ENCODE measurements at regions not wholly inside any gene's neighbourhood (a gene's known extent, or its start where the extent isn't known, plus 50 kb on each side); places are given as distances from the start of the nearest gene placed in this dataset.

- WGBS, 2 donors: 62 to 66% methylated on average over 2 of the region's 2 CpGs
- no peak overlapping the region for H3K4me3 ChIP-seq (ENCODE audit: low read depth, poor library complexity, severe bottlenecking)
- no peak for DNase-seq (ENCODE audit: low spot score in 2 of 2)
- TF ChIP-seq CTCF (IDR thresholded peaks at IDR 0.05) (no peak), POLR2A (IDR thresholded peaks at IDR 0.05) (no peak)
- intact Hi-C loops (cut with DNase I; ENCODE audit: low total_unique reads): no loop called here
These were observed 62.8 kb downstream of the ILRUN start for GRCh38 chr6:34633785-34634184.

GRCh38 chr6:34633256-34633655, 63.3 kb downstream of the ILRUN start:
- TF ChIP-seq POLR2A (IDR thresholded peaks at IDR 0.05) (no peak), CTCF (IDR thresholded peaks at IDR 0.05) (no peak)
- intact Hi-C loops (cut with DNase I; ENCODE audit: low total_unique reads): no loop called here
- no peak overlapping the region for H3K4me3 ChIP-seq (ENCODE audit: low read depth, poor library complexity, severe bottlenecking)
- 97 to 98% methylated on average over 2 of the region's 2 CpGs for WGBS, 2 donors
- DNase-seq (ENCODE audit: low spot score in 2 of 2): no peak

- no peak overlapping the region for H3K4me3 ChIP-seq (ENCODE audit: low read depth, poor library complexity, severe bottlenecking)
- DNase-seq (ENCODE audit: low spot score in 2 of 2): no peak
- intact Hi-C loops (cut with DNase I; ENCODE audit: low total_unique reads): no loop called here
- WGBS, 2 donors: 52 to 63% methylated on average over 6 of the region's 6 CpGs
- TF ChIP-seq POLR2A (IDR thresholded peaks at IDR 0.05): no peak
- no peak for TF ChIP-seq CTCF (IDR thresholded peaks at IDR 0.05)
These were observed 66.5 kb downstream of the ILRUN start for GRCh38 chr6:34630040-34630439.

- TF ChIP-seq POLR2A (IDR thresholded peaks at IDR 0.05): no peak
- TF ChIP-seq CTCF (IDR thresholded peaks at IDR 0.05): no peak
- intact Hi-C loops (cut with DNase I; ENCODE audit: low total_unique reads): no loop called here
- WGBS, 2 donors: 88 to 93% methylated on average over 3 of the region's 3 CpGs
- H3K4me3 ChIP-seq (ENCODE audit: low read depth, poor library complexity, severe bottlenecking): no peak overlapping the region
- no peak for DNase-seq (ENCODE audit: low spot score in 2 of 2)
These were observed 69.3 kb downstream of the ILRUN start for GRCh38 chr6:34627296-34627695.

GRCh38 chr6:34618430-34619182, 62.5 kb upstream of the SPDEF start:
- no peak for DNase-seq (ENCODE audit: low spot score in 2 of 2)
- no peak for TF ChIP-seq POLR2A (IDR thresholded peaks at IDR 0.05)
- TF ChIP-seq CTCF (IDR thresholded peaks at IDR 0.05): no peak
- WGBS, 2 donors: 94 to 96% methylated on average over 5 of the region's 5 CpGs
- intact Hi-C loops (cut with DNase I; ENCODE audit: low total_unique reads): no loop called here
- H3K4me3 ChIP-seq (ENCODE audit: low read depth, poor library complexity, severe bottlenecking): no peak overlapping the region

GRCh38 chr6:34617231-34617630, 61.1 kb upstream of the SPDEF start:
- WGBS, 2 donors: 84 to 88% methylated on average over 7 of the region's 7 CpGs
- no peak for DNase-seq (ENCODE audit: low spot score in 2 of 2)
- TF ChIP-seq POLR2A (IDR thresholded peaks at IDR 0.05) (no peak), CTCF (IDR thresholded peaks at IDR 0.05) (no peak)
- no peak overlapping the region for H3K4me3 ChIP-seq (ENCODE audit: low read depth, poor library complexity, severe bottlenecking)
- intact Hi-C loops (cut with DNase I; ENCODE audit: low total_unique reads): no loop called here

Measured in lower leg skin (tissue), 4 donors.